HL-60 (cell line): ENCODE measurements at regions not wholly inside any gene's neighbourhood (a gene's known extent, or its start where the extent isn't known, plus 50 kb on each side); places are given as distances from the start of the nearest gene placed in this dataset.

ENCODE experiments used
- POLR2AphosphoS5 ChIP-seq: IDR thresholded peaks from 2 replicates; pipeline ENCODE4 v1.6.1; 2012; ENCODE audit warnings: low read depth
- SPI1 ChIP-seq: IDR thresholded peaks from 2 replicates; pipeline ENCODE4 v1.6.1; 2012; ENCODE audit warnings: low read depth, mild to moderate bottlenecking, borderline replicate concordance
- TF ChIP-seq, protein P1 (sequence below): IDR thresholded peaks from 2 replicates; pipeline ENCODE4 v1.6.1; 2012; ENCODE audit warnings: low read depth; ENCODE audit not compliant: insufficient replicate concordance
- TF ChIP-seq, protein P2 (sequence below): IDR thresholded peaks from one replicate; pipeline ENCODE4 v1.5.1; 2011; ENCODE audit warnings: low read length, control low read depth, inconsistent platforms; ENCODE audit not compliant: insufficient read depth

DNA sequence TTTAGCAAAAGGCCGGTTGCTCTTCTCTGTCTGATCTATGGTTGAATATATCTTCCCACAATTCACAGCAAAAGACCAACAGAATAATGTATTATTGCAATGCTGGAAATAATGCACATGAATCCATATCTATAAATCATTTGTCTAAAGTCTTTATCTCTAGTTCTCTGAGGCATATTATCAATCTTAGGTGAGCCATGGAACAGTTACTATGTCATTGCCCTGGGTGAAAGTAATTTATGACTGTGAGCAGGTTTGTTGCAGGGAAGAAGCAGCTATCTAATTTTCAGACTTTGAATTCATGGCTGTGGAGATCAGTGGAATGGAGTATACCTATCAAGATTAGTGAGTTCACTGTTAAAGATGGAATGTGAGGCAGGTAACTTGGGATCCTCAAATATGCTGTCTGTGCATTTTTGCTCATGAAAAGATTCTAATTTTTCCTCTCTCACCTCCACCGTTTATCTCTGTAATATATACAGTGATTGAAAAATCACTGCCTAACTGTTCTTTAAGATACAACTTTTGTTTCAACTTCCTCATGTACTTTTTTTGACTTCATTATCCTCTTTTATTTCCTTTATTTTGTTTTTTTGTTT lies 256.8 kb upstream of the ARSJ start:
- TF ChIP-seq, protein P1, sequence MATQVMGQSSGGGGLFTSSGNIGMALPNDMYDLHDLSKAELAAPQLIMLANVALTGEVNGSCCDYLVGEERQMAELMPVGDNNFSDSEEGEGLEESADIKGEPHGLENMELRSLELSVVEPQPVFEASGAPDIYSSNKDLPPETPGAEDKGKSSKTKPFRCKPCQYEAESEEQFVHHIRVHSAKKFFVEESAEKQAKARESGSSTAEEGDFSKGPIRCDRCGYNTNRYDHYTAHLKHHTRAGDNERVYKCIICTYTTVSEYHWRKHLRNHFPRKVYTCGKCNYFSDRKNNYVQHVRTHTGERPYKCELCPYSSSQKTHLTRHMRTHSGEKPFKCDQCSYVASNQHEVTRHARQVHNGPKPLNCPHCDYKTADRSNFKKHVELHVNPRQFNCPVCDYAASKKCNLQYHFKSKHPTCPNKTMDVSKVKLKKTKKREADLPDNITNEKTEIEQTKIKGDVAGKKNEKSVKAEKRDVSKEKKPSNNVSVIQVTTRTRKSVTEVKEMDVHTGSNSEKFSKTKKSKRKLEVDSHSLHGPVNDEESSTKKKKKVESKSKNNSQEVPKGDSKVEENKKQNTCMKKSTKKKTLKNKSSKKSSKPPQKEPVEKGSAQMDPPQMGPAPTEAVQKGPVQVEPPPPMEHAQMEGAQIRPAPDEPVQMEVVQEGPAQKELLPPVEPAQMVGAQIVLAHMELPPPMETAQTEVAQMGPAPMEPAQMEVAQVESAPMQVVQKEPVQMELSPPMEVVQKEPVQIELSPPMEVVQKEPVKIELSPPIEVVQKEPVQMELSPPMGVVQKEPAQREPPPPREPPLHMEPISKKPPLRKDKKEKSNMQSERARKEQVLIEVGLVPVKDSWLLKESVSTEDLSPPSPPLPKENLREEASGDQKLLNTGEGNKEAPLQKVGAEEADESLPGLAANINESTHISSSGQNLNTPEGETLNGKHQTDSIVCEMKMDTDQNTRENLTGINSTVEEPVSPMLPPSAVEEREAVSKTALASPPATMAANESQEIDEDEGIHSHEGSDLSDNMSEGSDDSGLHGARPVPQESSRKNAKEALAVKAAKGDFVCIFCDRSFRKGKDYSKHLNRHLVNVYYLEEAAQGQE: no peak
- TF ChIP-seq, protein P2, sequence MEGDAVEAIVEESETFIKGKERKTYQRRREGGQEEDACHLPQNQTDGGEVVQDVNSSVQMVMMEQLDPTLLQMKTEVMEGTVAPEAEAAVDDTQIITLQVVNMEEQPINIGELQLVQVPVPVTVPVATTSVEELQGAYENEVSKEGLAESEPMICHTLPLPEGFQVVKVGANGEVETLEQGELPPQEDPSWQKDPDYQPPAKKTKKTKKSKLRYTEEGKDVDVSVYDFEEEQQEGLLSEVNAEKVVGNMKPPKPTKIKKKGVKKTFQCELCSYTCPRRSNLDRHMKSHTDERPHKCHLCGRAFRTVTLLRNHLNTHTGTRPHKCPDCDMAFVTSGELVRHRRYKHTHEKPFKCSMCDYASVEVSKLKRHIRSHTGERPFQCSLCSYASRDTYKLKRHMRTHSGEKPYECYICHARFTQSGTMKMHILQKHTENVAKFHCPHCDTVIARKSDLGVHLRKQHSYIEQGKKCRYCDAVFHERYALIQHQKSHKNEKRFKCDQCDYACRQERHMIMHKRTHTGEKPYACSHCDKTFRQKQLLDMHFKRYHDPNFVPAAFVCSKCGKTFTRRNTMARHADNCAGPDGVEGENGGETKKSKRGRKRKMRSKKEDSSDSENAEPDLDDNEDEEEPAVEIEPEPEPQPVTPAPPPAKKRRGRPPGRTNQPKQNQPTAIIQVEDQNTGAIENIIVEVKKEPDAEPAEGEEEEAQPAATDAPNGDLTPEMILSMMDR: no peak
- no peak for TF ChIP-seq SPI1
- TF ChIP-seq POLR2AphosphoS5: no peak
